ENCODE measurements at regions not wholly inside any gene's neighbourhood (a gene's known extent, or its start where the extent isn't known, plus 50 kb on each side); places are given as distances from the start of the nearest gene placed in this dataset.

GRCh38 chr15:94683902-94684301, 452.5 kb downstream of the MCTP2 start:
- no peak for DNase-seq

GRCh38 chr15:94691169-94691568, 459.8 kb downstream of the MCTP2 start:
- no peak for DNase-seq

GRCh38 chr15:94692710-94693109, 461.3 kb downstream of the MCTP2 start:
- DNase-seq, result no peak

- DNase-seq, result no peak
Measured at GRCh38 chr15:94700211-94700610, 468.9 kb downstream of the MCTP2 start.

- no peak for DNase-seq
Measured at GRCh38 chr15:94701281-94701985, 470.1 kb downstream of the MCTP2 start.

GRCh38 chr15:94703596-94703995, 472.2 kb downstream of the MCTP2 start:
- DNase-seq, result no peak

GRCh38 chr15:94704421-94704820, 473.1 kb downstream of the MCTP2 start:
- no peak for DNase-seq

GRCh38 chr15:94704946-94705345, 473.6 kb downstream of the MCTP2 start:
- no peak for DNase-seq

GRCh38 chr15:94709319-94709718, 478.0 kb downstream of the MCTP2 start:
- DNase-seq, result no peak

GRCh38 chr15:94722024-94722636, 490.8 kb downstream of the MCTP2 start:
- DNase-seq, result no peak

GRCh38 chr15:94723801-94724200, 492.4 kb downstream of the MCTP2 start:
- DNase-seq, result no peak

GRCh38 chr15:94731286-94731685, 499.9 kb downstream of the MCTP2 start:
- no peak for DNase-seq

- DNase-seq, result no peak
Measured at GRCh38 chr15:94734460-94734859, 503.1 kb downstream of the MCTP2 start.

GRCh38 chr15:94736236-94736635, 504.9 kb downstream of the MCTP2 start:
- DNase-seq, result no peak

GRCh38 chr15:94739639-94740038, 508.3 kb downstream of the MCTP2 start:
- no peak for DNase-seq

- DNase-seq, result no peak
Measured at GRCh38 chr15:94740469-94740868, 509.1 kb downstream of the MCTP2 start.

GRCh38 chr15:94743668-94744067, 512.3 kb downstream of the MCTP2 start:
- DNase-seq, result no peak

GRCh38 chr15:94744080-94744793, 512.9 kb downstream of the MCTP2 start:
- no peak for DNase-seq

GRCh38 chr15:94745371-94745770, 514.0 kb downstream of the MCTP2 start:
- no peak for DNase-seq

- DNase-seq, result no peak
Measured at GRCh38 chr15:94747510-94747909, 516.1 kb downstream of the MCTP2 start.

GRCh38 chr15:94749811-94750617, 518.7 kb downstream of the MCTP2 start:
- DNase-seq, result no peak

GRCh38 chr15:94760348-94760747, 529.0 kb downstream of the MCTP2 start:
- DNase-seq, result no peak

- no peak for DNase-seq
Measured at GRCh38 chr15:94761574-94761973, 530.2 kb downstream of the MCTP2 start.

Data from stimulated activated CD4-positive, alpha-beta T cell treated with anti-CD3 and anti-CD28 coated beads, Interleukin-4, amount 100 ng/mL, for 1 hour (primary cell).